Brain microvascular endothelial cell (primary cell): ENCODE measurements at regions not wholly inside any gene's neighbourhood (a gene's known extent, or its start where the extent isn't known, plus 50 kb on each side); places are given as distances from the start of the nearest gene placed in this dataset.

ENCODE experiments used
- DNase-seq: peaks from one replicate; pipeline ENCODE4 v3.0.0-alpha.2; 2020
- H3K27ac ChIP-seq: fragments of 250-450 bp; sonication (Bioruptor Pico); 2 replicates; pipeline ENCODE4 v1.5.1; 2020; ENCODE audit warnings: mild to moderate bottlenecking, moderate library complexity
- H3K27me3 ChIP-seq: fragments of 250-450 bp; sonication (Bioruptor Pico); replicated peaks from 2 replicates; pipeline ENCODE4 v1.5.1; 2020; ENCODE audit warnings: mild to moderate bottlenecking
- H3K36me3 ChIP-seq: fragments of 250-450 bp; sonication (Bioruptor Pico); replicated peaks from 2 replicates; pipeline ENCODE4 v1.5.1; 2020; ENCODE audit warnings: mild to moderate bottlenecking
- H3K4me3 ChIP-seq: 2 replicates; pipeline ENCODE4 v1.5.1; 2011; ENCODE audit warnings: low read depth, mild to moderate bottlenecking, control low read depth, low read length, moderate library complexity
- in situ Hi-C: cut with HindIII; loops from 2 replicates; pipeline ENCODE4 v1.10.0; 2017; ENCODE audit warnings: low sequenced_read_pairs, low pct_ligation_motif_present
- TF ChIP-seq, protein P1 (sequence below): IDR thresholded peaks from 2 replicates; pipeline ENCODE4 v1.5.1; 2011; ENCODE audit warnings: low read depth, mild to moderate bottlenecking, moderate library complexity, low read length, control low read depth, inconsistent platforms; ENCODE audit errors: missing control alignments

- Histone ChIP-seq H3K4me3 (no peak overlapping the region), H3K36me3 (no peaks in the 10 kb centered on the region), H3K27ac (no peak overlapping the region), H3K27me3 (no peaks in the 10 kb centered on the region)
- no peak for DNase-seq
- in situ Hi-C loops, result no loop called here
- TF ChIP-seq, protein P1, sequence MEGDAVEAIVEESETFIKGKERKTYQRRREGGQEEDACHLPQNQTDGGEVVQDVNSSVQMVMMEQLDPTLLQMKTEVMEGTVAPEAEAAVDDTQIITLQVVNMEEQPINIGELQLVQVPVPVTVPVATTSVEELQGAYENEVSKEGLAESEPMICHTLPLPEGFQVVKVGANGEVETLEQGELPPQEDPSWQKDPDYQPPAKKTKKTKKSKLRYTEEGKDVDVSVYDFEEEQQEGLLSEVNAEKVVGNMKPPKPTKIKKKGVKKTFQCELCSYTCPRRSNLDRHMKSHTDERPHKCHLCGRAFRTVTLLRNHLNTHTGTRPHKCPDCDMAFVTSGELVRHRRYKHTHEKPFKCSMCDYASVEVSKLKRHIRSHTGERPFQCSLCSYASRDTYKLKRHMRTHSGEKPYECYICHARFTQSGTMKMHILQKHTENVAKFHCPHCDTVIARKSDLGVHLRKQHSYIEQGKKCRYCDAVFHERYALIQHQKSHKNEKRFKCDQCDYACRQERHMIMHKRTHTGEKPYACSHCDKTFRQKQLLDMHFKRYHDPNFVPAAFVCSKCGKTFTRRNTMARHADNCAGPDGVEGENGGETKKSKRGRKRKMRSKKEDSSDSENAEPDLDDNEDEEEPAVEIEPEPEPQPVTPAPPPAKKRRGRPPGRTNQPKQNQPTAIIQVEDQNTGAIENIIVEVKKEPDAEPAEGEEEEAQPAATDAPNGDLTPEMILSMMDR, result no peak
Measured at GRCh38 chr9:95592931-95593330, 76.2 kb upstream of the PTCH1 start.

DNA sequence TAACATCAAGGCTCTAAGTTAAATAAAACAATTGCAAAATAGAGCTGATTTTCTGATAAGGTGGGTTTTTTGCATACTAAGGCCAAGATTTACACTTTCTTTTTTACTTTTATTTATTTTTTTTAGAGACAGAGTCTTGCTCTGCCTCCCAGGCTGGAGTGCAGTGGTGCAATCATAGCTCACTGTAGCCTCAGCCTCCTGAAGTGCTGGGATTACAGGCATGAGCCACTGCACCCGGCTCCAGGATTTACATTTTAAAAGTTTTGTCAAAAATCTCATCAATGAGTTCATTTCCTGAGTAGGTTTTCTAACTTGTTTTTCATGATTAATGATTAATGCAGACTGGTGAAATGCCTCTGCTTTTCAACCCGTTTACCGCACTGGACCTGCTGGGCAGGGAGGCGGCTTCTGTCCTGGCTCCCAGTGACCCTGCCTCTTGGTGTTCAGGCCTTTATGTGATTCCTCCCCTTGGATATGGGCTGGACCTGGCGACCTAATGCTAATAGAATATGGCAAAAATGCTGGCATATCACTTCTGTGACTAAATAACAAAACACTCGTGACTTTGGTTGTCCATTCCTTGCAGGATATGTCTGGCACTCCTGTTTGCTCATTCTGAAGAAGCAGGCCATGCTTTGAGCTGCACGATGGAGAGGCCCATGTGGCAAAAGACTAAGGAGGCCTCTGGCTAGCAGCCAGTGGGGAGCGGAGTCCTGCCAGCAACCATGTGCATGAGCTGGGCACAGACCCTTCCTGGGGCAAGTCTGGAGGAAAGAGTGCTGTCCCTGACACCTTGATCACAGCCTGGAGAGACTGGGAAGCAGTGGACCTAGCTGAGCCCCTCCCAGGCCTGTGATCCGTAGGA, 72.2 kb upstream of the PTCH1 start:
- TF ChIP-seq, protein P1, result no peak
- no peak for DNase-seq
- in situ Hi-C loops, result no loop called here
- no peak overlapping the region for H3K27ac ChIP-seq
- H3K4me3 ChIP-seq, result no peak overlapping the region
- no peaks in the 10 kb centered on the region for H3K36me3 ChIP-seq
- H3K27me3 ChIP-seq, result no peaks in the 10 kb centered on the region

DNA sequence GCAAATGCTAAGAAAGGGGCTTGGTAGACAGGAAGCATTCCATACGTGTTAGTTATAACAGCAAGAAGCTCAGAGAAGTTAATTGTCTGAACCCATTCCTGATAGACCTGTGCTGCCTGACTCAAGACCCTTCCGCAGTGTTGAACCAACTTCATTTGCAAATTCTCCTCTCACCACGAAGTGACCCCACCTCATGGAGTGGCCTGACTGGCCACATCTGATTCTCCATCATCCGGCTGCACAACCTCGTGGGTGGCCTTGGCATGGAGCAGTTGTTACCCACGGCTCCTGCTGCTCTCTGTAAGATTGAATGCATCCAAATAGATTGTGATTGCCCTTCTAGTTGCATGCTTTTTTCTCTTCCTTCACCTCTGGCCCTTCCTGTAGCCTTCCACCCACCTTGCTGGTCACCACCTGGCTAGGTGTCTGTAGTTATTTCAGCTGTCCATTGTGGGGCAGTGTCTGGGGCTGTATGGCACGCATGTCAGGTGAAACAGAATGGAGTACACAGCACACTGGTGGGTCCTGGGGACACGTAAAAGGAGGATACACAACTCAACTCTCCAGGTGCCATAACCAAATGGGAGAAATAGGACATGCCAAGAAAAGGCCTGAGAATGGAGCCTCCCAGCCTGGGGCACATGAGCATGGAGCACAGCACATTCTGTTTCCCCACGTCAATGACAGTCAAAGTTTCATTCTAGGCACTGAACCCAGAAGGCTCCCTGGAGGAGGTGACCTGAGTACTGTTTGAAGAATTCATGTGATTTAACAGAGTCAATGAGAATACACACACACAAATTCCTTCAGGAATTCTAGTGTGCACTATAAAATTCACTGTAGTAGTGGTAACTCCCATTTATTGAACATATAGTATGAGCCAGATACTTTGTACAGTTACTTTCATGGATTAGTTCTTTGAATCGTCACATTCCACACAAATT, 70.5 kb upstream of the PTCH1 start:
- H3K27me3 ChIP-seq, result no peaks in the 10 kb centered on the region
- no peak for DNase-seq
- H3K4me3 ChIP-seq, result no peak overlapping the region
- H3K36me3 ChIP-seq, result no peaks in the 10 kb centered on the region
- no peak overlapping the region for H3K27ac ChIP-seq
- TF ChIP-seq, protein P1, result no peak
- in situ Hi-C loops, result no loop called here

DNA sequence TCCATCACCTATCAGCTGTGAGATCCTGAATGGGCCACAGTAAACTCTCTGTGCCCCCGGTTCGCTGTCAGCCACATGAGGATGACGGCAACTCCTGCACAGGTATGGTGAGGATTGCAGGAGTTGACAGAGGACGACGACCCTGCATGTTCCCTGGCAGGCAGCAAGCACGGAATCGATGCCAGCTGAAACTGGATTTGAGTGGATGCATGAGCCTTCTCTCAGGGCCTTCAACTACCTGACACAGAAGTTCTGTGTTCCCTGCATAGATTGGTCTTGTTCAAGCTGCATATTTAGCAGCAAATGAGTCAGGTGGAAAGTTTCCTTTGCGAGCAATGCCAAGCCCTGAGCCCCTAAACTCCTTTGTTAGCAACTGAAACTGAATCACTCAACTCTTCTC, 69.6 kb upstream of the PTCH1 start:
- Histone ChIP-seq H3K36me3 (no peaks in the 10 kb centered on the region), H3K27ac (no peak overlapping the region), H3K4me3 (no peak overlapping the region), H3K27me3 (no peaks in the 10 kb centered on the region)
- DNase-seq, result no peak
- in situ Hi-C loops, result no loop called here
- TF ChIP-seq, protein P1, result no peak

DNA sequence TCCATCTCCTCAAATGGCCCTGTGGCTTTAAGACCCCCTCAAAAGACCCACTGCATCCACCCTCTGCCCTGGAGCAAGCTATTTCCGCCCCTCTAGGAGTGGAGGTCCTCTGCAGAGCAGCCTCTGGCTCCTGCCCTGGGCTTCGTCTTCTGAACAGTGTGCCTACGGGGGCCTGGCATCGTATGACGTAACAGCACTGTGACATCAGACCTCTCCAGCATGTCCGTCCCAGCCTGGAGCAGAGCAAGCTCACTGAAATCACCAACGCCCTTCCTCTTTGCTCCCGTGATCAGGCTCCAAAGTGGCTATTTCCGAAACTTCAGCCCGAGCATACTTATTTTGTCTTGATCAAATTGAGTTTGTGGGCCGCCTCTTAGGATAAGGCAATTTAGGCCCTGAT, 69.1 kb upstream of the PTCH1 start:
- in situ Hi-C loops, result no loop called here
- DNase-seq, result no peak

More for the DNA sequence above, 69.1 kb upstream of the PTCH1 start:
- TF ChIP-seq, protein P1, result no peak
- no peaks in the 10 kb centered on the region for H3K27me3 ChIP-seq
- no peak overlapping the region for H3K4me3 ChIP-seq
- H3K27ac ChIP-seq, result no peak overlapping the region
- no peaks in the 10 kb centered on the region for H3K36me3 ChIP-seq
